Fibroblast of villous mesenchyme (primary cell): ENCODE measurements at regions not wholly inside any gene's neighbourhood (a gene's known extent, or its start where the extent isn't known, plus 50 kb on each side); places are given as distances from the start of the nearest gene placed in this dataset.
A peak's percentile ranks its signal among the peaks of the same experiment; 100 is the strongest.

Experiments used
- DNase-seq: peaks from one replicate; pipeline ENCODE4 v3.0.0-alpha.2; 2010; ENCODE audit warnings: low read depth
- H3K4me3 ChIP-seq: 2 replicates; pipeline ENCODE4 v1.5.1; 2011; ENCODE audit warnings: low read depth, mild to moderate bottlenecking, low read length
- CTCF ChIP-seq: IDR thresholded peaks from 2 replicates; pipeline ENCODE4 v1.5.1; 2012; ENCODE audit warnings: low read depth, mild to moderate bottlenecking, low read length; ENCODE audit not compliant: insufficient read depth

GRCh38 chr2:3009483-3009882 is 368.1 kb downstream of the EIPR1 start:
- no peak for TF ChIP-seq CTCF
- DNase-seq, result no peak
- no peak overlapping the region for H3K4me3 ChIP-seq

GRCh38 chr2:3009005-3009404 is 368.6 kb downstream of the EIPR1 start:
- DNase-seq, result no peak
- TF ChIP-seq CTCF, result no peak
- H3K4me3 ChIP-seq, result no peak overlapping the region

DNA sequence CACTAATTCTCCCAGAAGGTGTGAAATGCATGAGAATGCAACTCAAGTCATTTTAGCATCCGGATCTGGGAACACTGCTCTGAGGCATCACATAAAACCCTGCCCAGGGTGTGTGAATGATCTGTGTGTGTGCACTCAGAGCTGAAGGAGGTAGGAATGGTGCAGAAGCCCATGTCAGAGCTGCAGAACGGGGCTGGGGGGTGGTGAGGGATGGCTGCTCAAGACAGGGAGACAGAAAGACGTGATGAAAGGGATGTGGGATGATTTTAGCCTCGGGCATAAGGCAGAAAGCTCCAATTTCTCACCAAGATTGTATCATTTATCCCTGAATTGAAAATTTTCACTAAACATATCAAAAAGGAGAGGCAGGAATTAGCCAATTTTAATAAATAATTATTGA is 369.1 kb downstream of the EIPR1 start:
- no peak overlapping the region for H3K4me3 ChIP-seq
- no peak for TF ChIP-seq CTCF
- no peak for DNase-seq

DNA sequence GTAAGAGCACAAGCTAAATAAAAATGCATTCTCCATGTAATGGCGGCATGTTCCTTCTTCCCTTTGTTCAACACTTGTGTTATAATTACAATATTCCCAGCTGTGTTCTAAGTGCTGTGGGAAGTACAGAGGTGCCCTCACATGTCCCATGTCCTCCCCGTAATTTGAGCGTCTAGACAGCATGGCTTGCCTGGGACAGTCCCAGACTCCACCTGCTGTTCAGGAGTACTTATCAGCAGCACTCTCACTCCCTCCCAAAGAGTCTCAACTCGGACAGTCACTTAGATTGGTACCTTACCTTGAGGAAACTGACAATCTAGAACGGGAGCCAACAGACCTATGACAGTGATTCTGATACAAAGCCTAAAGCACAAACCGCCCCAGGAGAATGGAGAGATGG is 370.5 kb downstream of the EIPR1 start:
- no peak for DNase-seq
- no peak overlapping the region for H3K4me3 ChIP-seq
- TF ChIP-seq CTCF, result no peak

DNA sequence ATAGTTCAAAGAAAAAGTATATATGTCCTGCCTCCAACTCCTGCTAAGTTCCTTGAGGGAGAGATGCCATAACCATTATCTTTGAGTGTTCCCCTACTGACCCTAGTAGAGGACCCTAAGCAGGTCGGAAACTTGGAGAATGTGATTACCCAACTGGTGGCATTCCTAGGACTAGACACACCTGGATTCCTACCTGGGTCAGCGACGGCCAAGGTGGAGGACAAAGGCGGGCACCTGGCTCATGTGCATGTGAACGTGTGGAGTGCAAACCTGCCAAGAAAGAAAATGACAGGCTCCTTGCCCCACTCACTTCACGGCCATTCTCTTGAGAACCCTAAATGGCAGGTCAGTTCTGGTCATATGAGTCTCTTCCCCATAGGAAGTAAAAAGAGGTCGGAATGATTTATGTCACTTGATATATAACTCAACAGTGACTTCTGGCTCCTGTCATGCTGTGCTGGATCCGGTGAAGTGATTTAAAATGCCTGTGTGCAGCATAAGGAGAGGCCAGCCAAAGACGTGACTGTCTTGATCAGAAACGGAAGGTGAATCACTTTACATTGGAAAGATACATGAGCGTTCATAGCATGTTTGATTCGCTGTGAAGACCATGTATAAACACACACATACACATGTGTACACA is 371.6 kb downstream of the EIPR1 start:
- no peak overlapping the region for H3K4me3 ChIP-seq
- TF ChIP-seq CTCF, result no peak
- DNase-seq, result no peak

- no peak for TF ChIP-seq CTCF
- peak; percentile 1 for DNase-seq
- H3K4me3 ChIP-seq, result no peak overlapping the region
These were observed 375.7 kb downstream of the EIPR1 start for GRCh38 chr2:3001615-3002560.

GRCh38 chr2:3000968-3001367 is 376.6 kb downstream of the EIPR1 start:
- no peak overlapping the region for H3K4me3 ChIP-seq
- no peak for TF ChIP-seq CTCF
- DNase-seq, result no peak
